HL-60 (cell line): ENCODE measurements at regions not wholly inside any gene's neighbourhood (a gene's known extent, or its start where the extent isn't known, plus 50 kb on each side); places are given as distances from the start of the nearest gene placed in this dataset.

Experiments
- DNase-seq, 2 experiments: peaks; one replicate each; pipeline ENCODE4 v3.0.0-alpha.2; 2010 to 2020; ENCODE audit warnings: low read depth in 1 of 2, low spot score in 1 of 2
- H3K27ac ChIP-seq: fragments of 250-450 bp; sonication (Bioruptor Pico); replicated peaks from 2 replicates; pipeline ENCODE4 v1.5.1; 2020; ENCODE audit warnings: mild to moderate bottlenecking, moderate library complexity
- H3K27me3 ChIP-seq: fragments of 250-450 bp; sonication (Bioruptor Pico); 2 replicates; pipeline ENCODE4 v1.5.1; 2021; ENCODE audit warnings: mild to moderate bottlenecking, moderate library complexity; ENCODE audit not compliant: insufficient read depth, poor library complexity, severe bottlenecking
- H3K4me3 ChIP-seq: replicated peaks from 2 replicates; pipeline ENCODE4 v1.5.1; 2011; ENCODE audit warnings: mild to moderate bottlenecking, control low read depth, low read length; ENCODE audit not compliant: insufficient read depth
- GABPA ChIP-seq: IDR thresholded peaks from 2 replicates; pipeline ENCODE4 v1.6.1; 2012; ENCODE audit warnings: low read depth
- POLR2AphosphoS5 ChIP-seq: IDR thresholded peaks from 2 replicates; pipeline ENCODE4 v1.6.1; 2012; ENCODE audit warnings: low read depth
- SPI1 ChIP-seq: IDR thresholded peaks from 2 replicates; pipeline ENCODE4 v1.6.1; 2012; ENCODE audit warnings: low read depth, mild to moderate bottlenecking, borderline replicate concordance
- TF ChIP-seq, protein P1 (sequence below): IDR thresholded peaks from one replicate; pipeline ENCODE4 v1.5.1; 2011; ENCODE audit warnings: low read length, control low read depth, inconsistent platforms; ENCODE audit not compliant: insufficient read depth
- TF ChIP-seq, protein P2 (sequence below): IDR thresholded peaks from 2 replicates; pipeline ENCODE4 v1.6.1; 2012; ENCODE audit warnings: low read depth; ENCODE audit not compliant: insufficient replicate concordance

DNA sequence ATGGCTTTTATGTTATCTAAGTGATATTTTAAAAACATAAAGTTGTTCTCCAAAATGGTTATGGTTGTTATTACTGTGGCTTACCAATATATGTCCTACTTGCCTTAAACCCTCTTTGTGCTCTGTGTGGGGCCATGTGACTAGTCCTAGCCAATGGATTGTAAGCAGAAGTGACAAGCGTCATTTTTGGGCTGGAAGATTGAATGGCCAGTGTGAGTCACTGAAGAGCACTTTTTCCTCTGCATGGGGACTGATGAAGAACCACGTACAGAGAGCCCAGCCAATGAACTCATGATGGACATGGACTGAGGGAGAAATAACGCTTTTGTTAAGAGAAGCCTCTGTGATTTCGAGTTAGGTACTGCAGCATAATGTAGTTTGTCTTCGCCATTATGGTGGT lies 332.7 kb downstream of the EDEM1 start:
- no peak for DNase-seq
- Histone ChIP-seq H3K27ac (no peak overlapping the region), H3K4me3 (no peak overlapping the region), H3K27me3 (no peaks in the 10 kb centered on the region)
- TF ChIP-seq, protein P1, sequence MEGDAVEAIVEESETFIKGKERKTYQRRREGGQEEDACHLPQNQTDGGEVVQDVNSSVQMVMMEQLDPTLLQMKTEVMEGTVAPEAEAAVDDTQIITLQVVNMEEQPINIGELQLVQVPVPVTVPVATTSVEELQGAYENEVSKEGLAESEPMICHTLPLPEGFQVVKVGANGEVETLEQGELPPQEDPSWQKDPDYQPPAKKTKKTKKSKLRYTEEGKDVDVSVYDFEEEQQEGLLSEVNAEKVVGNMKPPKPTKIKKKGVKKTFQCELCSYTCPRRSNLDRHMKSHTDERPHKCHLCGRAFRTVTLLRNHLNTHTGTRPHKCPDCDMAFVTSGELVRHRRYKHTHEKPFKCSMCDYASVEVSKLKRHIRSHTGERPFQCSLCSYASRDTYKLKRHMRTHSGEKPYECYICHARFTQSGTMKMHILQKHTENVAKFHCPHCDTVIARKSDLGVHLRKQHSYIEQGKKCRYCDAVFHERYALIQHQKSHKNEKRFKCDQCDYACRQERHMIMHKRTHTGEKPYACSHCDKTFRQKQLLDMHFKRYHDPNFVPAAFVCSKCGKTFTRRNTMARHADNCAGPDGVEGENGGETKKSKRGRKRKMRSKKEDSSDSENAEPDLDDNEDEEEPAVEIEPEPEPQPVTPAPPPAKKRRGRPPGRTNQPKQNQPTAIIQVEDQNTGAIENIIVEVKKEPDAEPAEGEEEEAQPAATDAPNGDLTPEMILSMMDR = no peak
- TF ChIP-seq GABPA = no peak
- no peak for TF ChIP-seq POLR2AphosphoS5
- TF ChIP-seq, protein P2, sequence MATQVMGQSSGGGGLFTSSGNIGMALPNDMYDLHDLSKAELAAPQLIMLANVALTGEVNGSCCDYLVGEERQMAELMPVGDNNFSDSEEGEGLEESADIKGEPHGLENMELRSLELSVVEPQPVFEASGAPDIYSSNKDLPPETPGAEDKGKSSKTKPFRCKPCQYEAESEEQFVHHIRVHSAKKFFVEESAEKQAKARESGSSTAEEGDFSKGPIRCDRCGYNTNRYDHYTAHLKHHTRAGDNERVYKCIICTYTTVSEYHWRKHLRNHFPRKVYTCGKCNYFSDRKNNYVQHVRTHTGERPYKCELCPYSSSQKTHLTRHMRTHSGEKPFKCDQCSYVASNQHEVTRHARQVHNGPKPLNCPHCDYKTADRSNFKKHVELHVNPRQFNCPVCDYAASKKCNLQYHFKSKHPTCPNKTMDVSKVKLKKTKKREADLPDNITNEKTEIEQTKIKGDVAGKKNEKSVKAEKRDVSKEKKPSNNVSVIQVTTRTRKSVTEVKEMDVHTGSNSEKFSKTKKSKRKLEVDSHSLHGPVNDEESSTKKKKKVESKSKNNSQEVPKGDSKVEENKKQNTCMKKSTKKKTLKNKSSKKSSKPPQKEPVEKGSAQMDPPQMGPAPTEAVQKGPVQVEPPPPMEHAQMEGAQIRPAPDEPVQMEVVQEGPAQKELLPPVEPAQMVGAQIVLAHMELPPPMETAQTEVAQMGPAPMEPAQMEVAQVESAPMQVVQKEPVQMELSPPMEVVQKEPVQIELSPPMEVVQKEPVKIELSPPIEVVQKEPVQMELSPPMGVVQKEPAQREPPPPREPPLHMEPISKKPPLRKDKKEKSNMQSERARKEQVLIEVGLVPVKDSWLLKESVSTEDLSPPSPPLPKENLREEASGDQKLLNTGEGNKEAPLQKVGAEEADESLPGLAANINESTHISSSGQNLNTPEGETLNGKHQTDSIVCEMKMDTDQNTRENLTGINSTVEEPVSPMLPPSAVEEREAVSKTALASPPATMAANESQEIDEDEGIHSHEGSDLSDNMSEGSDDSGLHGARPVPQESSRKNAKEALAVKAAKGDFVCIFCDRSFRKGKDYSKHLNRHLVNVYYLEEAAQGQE = no peak
- no peak for TF ChIP-seq SPI1

DNA sequence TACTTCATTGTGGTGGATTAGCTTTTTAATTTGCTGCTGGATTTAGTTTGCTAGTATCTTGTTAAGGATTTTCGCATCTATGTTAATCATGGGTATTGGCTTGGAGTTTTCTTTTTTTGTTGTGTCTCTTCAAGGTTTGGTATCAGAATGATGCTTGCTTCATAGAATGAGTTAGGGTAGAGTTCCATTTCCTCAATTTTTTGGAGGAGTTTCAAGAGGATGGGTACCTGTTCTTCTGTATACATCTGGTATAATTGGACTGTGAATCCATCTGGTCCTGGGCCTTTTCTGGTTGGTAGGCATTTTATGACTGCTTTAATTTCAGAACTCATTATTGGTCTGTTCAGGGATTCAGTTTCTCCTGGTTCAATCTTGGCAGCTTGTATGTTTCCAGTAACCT lies 335.6 kb downstream of the EDEM1 start:
- Histone ChIP-seq H3K4me3 (no peak overlapping the region), H3K27ac (no peak overlapping the region), H3K27me3 (no peaks in the 10 kb centered on the region)
- TF ChIP-seq SPI1 (no peak), GABPA (no peak), POLR2AphosphoS5 (no peak)
- TF ChIP-seq, protein P2 = no peak
- TF ChIP-seq, protein P1 = no peak
- no peak for DNase-seq

DNA sequence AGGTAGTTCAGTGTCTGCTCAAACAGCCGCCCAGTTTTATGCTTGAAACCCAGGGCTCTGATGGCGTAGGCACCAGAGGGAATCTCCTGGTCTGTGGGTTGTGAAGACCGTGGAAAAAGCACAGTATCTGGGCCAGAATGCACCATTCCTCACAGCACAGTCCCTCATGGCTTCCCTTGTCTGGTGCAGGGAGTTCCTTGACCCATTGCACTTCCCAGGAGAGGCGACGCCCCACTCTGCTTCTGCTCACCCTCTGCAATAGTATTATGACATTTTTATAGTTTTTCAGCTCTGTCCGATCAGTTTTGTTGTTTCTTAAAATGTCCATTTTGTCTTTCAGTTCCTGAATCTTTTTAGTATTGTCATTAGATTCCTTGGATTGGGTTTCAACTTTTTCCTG lies 343.5 kb downstream of the EDEM1 start:
- TF ChIP-seq SPI1 (no peak), POLR2AphosphoS5 (no peak), GABPA (no peak)
- TF ChIP-seq, protein P1 = no peak
- TF ChIP-seq, protein P2 = no peak
- H3K27ac ChIP-seq = no peak overlapping the region
- H3K4me3 ChIP-seq = no peak overlapping the region
- DNase-seq = no peak
- H3K27me3 ChIP-seq = no peaks in the 10 kb centered on the region
